WTC11 (cell line): ENCODE measurements at regions not wholly inside any gene's neighbourhood (a gene's known extent, or its start where the extent isn't known, plus 50 kb on each side); places are given as distances from the start of the nearest gene placed in this dataset.

Source experiments
- ATAC-seq: fragments of 200-7000 bp; cut with Tn5 transposase; 2 replicates; pipeline ENCODE4 v1.10.0; 2021; ENCODE audit warnings: mild to moderate bottlenecking, moderate library complexity
- CTCF ChIA-PET: fragments of 300-600 bp; sonication (Branson Sonifier 250); formaldehyde crosslinking; loops from one replicate; lab custom pipeline; 2021; ENCODE audit warnings: antibody characterized with exemption; lab: Charles Lee
- POLR2A ChIA-PET: fragments of 350-600 bp; sonication (Branson Sonifier 250); formaldehyde crosslinking; loops from one replicate; lab custom pipeline; 2021; ENCODE audit warnings: antibody characterized with exemption; lab: Charles Lee
- DNase-seq: peaks from one replicate; pipeline ENCODE4 v3.0.0; 2021; ENCODE audit warnings: low spot score
- H3K27ac Mint-ChIP-seq: 2 replicates; pipeline ENCODE4 v1.8.0; 2021; ENCODE audit warnings: mixed read lengths
- H3K27me3 Mint-ChIP-seq: 2 replicates; pipeline ENCODE4 v1.8.0; 2021; ENCODE audit warnings: low read depth, mild to moderate bottlenecking, moderate library complexity, mixed read lengths
- H3K36me3 Mint-ChIP-seq: 2 replicates; pipeline ENCODE4 v1.8.0; 2021; ENCODE audit warnings: mixed read lengths
- H3K4me1 Mint-ChIP-seq: 2 replicates; pipeline ENCODE4 v1.8.0; 2022; ENCODE audit warnings: mixed read lengths
- H3K4me3 Mint-ChIP-seq: 2 replicates; pipeline ENCODE4 v1.8.0; 2021; ENCODE audit warnings: mild to moderate bottlenecking, moderate library complexity, mixed read lengths
- H3K9me3 Mint-ChIP-seq: 2 replicates; pipeline ENCODE4 v1.8.0; 2021; ENCODE audit warnings: mixed read lengths
- CREB1 ChIP-seq: sonication (generic); formaldehyde crosslinking; IDR thresholded peaks from 2 replicates; pipeline ENCODE4 v1.8.0; 2023; ENCODE audit warnings: mild to moderate bottlenecking, missing genetic modification reagents
- ELF4 ChIP-seq: sonication (generic); formaldehyde crosslinking; IDR thresholded peaks from 2 replicates; pipeline ENCODE4 v1.8.1; 2022; ENCODE audit warnings: low read depth, mild to moderate bottlenecking, moderate library complexity, missing genetic modification reagents
- ETV6 ChIP-seq: sonication (generic); formaldehyde crosslinking; IDR thresholded peaks from 2 replicates; pipeline ENCODE4 v1.8.1; 2022; ENCODE audit warnings: mild to moderate bottlenecking, missing genetic modification reagents
- MYBL2 ChIP-seq: sonication (generic); formaldehyde crosslinking; IDR thresholded peaks from 2 replicates; pipeline ENCODE4 v1.8.1; 2023; ENCODE audit warnings: mild to moderate bottlenecking, moderate library complexity, missing genetic modification reagents
- PRRX2 ChIP-seq: fragments of 250-450 bp; sonication (Bioruptor Pico); IDR thresholded peaks from 2 replicates; pipeline ENCODE4 v1.8.0; 2021; ENCODE audit warnings: mild to moderate bottlenecking
- ZNF232 ChIP-seq: sonication (generic); formaldehyde crosslinking; IDR thresholded peaks from 2 replicates; pipeline ENCODE4 v1.8.0; 2022; ENCODE audit warnings: mild to moderate bottlenecking, missing genetic modification reagents
- TF ChIP-seq, protein P1 (sequence below): sonication (generic); formaldehyde crosslinking; IDR thresholded peaks from 2 replicates; pipeline ENCODE4 v1.8.0; 2023; ENCODE audit warnings: mild to moderate bottlenecking, missing genetic modification reagents
- TF ChIP-seq, protein P2 (sequence below): sonication (generic); formaldehyde crosslinking; IDR thresholded peaks from 2 replicates; pipeline ENCODE4 v1.8.1; 2023; ENCODE audit warnings: mild to moderate bottlenecking, missing genetic modification reagents
- TF ChIP-seq, protein P3 (sequence below): sonication (generic); formaldehyde crosslinking; IDR thresholded peaks from 2 replicates; pipeline ENCODE4 v1.8.1; 2023; ENCODE audit warnings: mild to moderate bottlenecking, moderate library complexity, missing genetic modification reagents
- TF ChIP-seq, protein P4 (sequence below): fragments of 200-600 bp; IDR thresholded peaks from 2 replicates; pipeline ENCODE4 v1.8.0; 2022; ENCODE audit warnings: antibody characterized with exemption
- TF ChIP-seq, protein P5 (sequence below): sonication (generic); formaldehyde crosslinking; IDR thresholded peaks from 2 replicates; pipeline ENCODE4 v1.8.0; 2022; ENCODE audit warnings: missing genetic modification reagents

DNA sequence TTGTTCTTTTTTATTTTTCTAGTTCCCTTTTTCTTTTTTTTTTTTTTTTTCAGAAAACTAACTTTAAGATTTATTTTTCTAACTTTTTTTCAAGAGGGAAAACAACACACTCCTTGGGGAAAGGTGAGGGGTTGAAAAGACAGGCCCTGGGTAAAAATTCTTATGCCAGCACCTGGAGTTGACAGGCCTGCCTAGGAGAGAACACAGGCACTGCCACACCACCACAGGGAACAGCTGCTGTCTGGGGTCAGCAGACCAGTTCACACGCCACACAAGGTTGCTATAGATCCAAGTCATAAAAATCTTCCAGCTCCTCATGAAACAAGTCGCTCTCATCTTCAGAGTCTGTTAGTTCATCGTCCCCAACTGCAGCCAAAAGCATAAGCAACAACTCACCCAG is 246.4 kb downstream of the C12orf50 start:
- POLR2A ChIA-PET: no interaction called here
- no peaks in the 10 kb centered on the region for H3K4me1 Mint-ChIP-seq
- H3K27ac Mint-ChIP-seq: no peak overlapping the region
- no peaks in the 10 kb centered on the region for H3K27me3 Mint-ChIP-seq
- H3K9me3 Mint-ChIP-seq: no peaks in the 10 kb centered on the region
- CTCF ChIA-PET: no interaction called here
- no peaks in the 10 kb centered on the region for H3K36me3 Mint-ChIP-seq
- no peak for ATAC-seq
- no peak for DNase-seq
- H3K4me3 Mint-ChIP-seq: no peak overlapping the region
- TF ChIP-seq, protein P1, sequence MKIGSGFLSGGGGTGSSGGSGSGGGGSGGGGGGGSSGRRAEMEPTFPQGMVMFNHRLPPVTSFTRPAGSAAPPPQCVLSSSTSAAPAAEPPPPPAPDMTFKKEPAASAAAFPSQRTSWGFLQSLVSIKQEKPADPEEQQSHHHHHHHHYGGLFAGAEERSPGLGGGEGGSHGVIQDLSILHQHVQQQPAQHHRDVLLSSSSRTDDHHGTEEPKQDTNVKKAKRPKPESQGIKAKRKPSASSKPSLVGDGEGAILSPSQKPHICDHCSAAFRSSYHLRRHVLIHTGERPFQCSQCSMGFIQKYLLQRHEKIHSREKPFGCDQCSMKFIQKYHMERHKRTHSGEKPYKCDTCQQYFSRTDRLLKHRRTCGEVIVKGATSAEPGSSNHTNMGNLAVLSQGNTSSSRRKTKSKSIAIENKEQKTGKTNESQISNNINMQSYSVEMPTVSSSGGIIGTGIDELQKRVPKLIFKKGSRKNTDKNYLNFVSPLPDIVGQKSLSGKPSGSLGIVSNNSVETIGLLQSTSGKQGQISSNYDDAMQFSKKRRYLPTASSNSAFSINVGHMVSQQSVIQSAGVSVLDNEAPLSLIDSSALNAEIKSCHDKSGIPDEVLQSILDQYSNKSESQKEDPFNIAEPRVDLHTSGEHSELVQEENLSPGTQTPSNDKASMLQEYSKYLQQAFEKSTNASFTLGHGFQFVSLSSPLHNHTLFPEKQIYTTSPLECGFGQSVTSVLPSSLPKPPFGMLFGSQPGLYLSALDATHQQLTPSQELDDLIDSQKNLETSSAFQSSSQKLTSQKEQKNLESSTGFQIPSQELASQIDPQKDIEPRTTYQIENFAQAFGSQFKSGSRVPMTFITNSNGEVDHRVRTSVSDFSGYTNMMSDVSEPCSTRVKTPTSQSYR (CRISPR knock-in tag): no peak
- TF ChIP-seq CREB1 (no peak), MYBL2 (no peak), ELF4 (CRISPR knock-in tag) (no peak), ZNF232 (CRISPR knock-in tag) (no peak), PRRX2 (CRISPR knock-in tag) (no peak), ETV6 (CRISPR knock-in tag) (no peak)
- TF ChIP-seq, protein P2, sequence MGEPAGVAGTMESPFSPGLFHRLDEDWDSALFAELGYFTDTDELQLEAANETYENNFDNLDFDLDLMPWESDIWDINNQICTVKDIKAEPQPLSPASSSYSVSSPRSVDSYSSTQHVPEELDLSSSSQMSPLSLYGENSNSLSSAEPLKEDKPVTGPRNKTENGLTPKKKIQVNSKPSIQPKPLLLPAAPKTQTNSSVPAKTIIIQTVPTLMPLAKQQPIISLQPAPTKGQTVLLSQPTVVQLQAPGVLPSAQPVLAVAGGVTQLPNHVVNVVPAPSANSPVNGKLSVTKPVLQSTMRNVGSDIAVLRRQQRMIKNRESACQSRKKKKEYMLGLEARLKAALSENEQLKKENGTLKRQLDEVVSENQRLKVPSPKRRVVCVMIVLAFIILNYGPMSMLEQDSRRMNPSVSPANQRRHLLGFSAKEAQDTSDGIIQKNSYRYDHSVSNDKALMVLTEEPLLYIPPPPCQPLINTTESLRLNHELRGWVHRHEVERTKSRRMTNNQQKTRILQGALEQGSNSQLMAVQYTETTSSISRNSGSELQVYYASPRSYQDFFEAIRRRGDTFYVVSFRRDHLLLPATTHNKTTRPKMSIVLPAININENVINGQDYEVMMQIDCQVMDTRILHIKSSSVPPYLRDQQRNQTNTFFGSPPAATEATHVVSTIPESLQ (CRISPR knock-in tag): no peak
- TF ChIP-seq, protein P3, sequence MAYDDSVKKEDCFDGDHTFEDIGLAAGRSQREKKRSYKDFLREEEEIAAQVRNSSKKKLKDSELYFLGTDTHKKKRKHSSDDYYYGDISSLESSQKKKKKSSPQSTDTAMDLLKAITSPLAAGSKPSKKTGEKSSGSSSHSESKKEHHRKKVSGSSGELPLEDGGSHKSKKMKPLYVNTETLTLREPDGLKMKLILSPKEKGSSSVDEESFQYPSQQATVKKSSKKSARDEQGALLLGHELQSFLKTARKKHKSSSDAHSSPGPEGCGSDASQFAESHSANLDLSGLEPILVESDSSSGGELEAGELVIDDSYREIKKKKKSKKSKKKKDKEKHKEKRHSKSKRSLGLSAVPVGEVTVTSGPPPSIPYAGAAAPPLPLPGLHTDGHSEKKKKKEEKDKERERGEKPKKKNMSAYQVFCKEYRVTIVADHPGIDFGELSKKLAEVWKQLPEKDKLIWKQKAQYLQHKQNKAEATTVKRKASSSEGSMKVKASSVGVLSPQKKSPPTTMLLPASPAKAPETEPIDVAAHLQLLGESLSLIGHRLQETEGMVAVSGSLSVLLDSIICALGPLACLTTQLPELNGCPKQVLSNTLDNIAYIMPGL: no peak

DNA sequence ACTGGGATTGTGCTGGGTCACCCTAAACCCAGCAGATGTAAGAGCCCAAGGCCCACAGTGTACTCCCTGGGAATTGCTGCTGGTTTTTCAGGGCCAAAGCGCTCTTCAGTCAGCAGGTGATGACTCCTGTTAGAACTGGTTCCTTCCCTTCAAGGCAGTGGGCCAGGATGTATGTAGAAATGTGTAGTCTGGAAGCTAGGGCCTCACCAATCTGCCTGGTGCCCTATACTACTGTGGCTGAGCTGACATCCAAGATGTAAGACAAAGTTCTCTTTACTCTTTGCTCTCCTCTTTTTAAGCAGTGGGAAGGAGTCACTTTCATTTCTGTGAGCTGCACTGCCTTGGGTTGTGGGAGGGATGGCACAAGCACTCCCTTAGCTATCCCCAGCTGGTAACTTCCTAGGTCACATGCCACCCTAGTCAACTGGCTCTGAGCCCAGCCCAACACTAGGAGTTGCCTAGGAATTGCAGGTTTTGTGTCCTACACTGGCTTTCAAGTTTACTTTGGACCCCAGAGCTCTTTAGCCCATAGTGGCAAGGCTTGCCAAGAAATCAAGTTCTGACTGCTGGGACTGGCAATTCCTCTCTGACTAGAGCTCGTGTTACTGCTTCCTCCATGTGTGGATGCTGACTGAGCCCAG is 249.2 kb downstream of the C12orf50 start:
- no peaks in the 10 kb centered on the region for H3K27me3 Mint-ChIP-seq
- no peak for DNase-seq
- TF ChIP-seq, protein P4, sequence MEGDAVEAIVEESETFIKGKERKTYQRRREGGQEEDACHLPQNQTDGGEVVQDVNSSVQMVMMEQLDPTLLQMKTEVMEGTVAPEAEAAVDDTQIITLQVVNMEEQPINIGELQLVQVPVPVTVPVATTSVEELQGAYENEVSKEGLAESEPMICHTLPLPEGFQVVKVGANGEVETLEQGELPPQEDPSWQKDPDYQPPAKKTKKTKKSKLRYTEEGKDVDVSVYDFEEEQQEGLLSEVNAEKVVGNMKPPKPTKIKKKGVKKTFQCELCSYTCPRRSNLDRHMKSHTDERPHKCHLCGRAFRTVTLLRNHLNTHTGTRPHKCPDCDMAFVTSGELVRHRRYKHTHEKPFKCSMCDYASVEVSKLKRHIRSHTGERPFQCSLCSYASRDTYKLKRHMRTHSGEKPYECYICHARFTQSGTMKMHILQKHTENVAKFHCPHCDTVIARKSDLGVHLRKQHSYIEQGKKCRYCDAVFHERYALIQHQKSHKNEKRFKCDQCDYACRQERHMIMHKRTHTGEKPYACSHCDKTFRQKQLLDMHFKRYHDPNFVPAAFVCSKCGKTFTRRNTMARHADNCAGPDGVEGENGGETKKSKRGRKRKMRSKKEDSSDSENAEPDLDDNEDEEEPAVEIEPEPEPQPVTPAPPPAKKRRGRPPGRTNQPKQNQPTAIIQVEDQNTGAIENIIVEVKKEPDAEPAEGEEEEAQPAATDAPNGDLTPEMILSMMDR: no peak
- TF ChIP-seq, protein P5, sequence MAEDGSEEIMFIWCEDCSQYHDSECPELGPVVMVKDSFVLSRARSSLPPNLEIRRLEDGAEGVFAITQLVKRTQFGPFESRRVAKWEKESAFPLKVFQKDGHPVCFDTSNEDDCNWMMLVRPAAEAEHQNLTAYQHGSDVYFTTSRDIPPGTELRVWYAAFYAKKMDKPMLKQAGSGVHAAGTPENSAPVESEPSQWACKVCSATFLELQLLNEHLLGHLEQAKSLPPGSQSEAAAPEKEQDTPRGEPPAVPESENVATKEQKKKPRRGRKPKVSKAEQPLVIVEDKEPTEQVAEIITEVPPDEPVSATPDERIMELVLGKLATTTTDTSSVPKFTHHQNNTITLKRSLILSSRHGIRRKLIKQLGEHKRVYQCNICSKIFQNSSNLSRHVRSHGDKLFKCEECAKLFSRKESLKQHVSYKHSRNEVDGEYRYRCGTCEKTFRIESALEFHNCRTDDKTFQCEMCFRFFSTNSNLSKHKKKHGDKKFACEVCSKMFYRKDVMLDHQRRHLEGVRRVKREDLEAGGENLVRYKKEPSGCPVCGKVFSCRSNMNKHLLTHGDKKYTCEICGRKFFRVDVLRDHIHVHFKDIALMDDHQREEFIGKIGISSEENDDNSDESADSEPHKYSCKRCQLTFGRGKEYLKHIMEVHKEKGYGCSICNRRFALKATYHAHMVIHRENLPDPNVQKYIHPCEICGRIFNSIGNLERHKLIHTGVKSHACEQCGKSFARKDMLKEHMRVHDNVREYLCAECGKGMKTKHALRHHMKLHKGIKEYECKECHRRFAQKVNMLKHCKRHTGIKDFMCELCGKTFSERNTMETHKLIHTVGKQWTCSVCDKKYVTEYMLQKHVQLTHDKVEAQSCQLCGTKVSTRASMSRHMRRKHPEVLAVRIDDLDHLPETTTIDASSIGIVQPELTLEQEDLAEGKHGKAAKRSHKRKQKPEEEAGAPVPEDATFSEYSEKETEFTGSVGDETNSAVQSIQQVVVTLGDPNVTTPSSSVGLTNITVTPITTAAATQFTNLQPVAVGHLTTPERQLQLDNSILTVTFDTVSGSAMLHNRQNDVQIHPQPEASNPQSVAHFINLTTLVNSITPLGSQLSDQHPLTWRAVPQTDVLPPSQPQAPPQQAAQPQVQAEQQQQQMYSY (CRISPR knock-in tag): no peak
- TF ChIP-seq, all 79 proteins: peak for 0
- ChIA-PET POLR2A (no interaction called here), CTCF (no interaction called here)
- no peak for ATAC-seq
- Mint-ChIP-seq H3K27ac (no peak overlapping the region), H3K9me3 (no peaks in the 10 kb centered on the region), H3K4me1 (no peaks in the 10 kb centered on the region), H3K4me3 (no peak overlapping the region), H3K36me3 (no peaks in the 10 kb centered on the region)
